NCI-H345 (cell line): ENCODE measurements at regions not wholly inside any gene's neighbourhood (a gene's known extent, or its start where the extent isn't known, plus 50 kb on each side); places are given as distances from the start of the nearest gene placed in this dataset.
"Not testable (repeated sequence)": the region's sequence is repeated elsewhere in the genome, so short reads cannot be mapped to it uniquely, and the experiment has no call there.

Source experiments
- DNase-seq: peaks from one replicate; lab custom pipeline; 2025; lab: John Stamatoyannopoulos, UW

DNA sequence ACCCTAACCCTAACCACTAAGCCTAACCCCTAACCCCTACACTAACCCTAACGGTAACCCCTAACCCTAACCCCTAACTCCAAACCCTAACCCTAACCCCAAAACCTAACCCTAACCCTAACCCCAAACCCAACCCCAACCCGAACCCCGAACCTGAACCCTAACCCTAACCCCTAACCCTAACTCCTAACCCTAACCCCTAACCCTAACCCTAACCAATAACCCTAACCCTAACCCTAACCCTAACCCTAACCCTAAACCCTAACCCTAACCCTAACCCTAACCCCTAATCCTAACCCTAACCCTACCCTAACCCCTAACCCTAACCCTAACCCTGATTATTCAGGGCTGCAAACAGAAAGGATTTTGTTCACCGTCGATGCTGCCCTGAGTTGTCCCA lies 144.6 kb upstream of the DUSP22 start:
- not testable (repeated sequence) for DNase-seq

DNA sequence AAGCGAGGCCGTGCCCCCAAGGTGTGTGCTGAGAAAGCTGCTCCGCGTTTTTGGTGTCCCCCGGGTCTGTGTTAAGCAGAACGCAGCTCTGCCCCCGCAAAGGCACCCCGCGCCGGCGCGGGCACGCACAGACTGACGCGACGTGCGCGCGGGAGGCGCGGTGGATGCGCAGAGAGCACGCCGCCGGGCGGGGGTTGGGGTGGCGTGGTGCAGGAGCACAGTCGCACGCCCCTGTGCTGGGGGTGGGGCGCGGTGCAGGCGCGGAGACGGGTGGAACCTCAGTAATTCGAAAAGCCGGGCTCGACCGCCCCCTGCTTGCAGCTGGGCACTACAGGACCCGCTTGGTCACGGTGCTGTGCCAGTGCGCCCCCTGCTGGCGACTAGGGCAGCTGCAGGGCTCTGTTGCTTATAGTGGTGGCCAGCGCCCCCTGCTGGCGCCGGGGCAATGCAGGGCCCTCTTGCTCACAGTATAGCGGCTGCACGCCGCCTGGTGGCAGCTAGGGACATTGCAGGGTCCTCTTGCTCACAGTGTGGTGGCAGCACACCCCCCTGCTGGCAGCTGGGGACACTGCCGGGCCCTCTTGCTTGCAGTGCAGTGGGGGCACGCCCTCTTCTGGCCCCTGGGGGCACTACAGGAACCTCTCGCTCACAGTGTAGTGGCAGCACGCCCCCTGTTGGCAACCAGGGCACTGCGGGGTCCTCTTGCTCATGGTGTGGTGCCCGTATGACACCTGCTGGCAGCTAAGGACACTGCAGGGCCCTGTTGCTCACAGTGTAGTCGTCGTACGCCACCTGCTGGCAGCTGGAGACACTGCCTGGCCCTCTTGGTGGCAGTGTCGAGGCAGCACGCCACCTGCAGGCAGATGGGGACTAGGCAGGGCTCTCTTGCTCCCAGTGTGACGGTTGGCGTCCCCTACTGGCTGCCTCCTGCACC lies 144.0 kb upstream of the DUSP22 start:
- peak; percentile 0 for DNase-seq

DNA sequence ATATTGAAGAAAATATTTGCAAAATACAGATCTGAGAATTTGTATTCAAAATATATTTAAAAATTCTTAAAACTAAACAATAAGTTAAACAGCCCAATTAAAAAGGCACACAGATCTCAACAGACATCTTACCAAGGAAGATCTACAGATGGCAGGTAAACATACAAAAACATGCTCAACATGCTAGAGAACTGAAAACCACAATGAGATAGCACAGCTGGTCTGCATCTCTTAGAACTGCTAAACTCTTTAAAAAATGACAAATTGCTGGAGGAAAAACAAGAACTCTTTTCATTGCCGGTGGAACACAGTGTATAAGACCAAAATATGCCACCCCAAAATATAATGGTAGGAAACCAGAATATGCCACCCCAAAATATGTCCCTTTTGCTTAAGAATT lies 142.1 kb upstream of the DUSP22 start:
- DNase-seq = not testable (repeated sequence)

DNA sequence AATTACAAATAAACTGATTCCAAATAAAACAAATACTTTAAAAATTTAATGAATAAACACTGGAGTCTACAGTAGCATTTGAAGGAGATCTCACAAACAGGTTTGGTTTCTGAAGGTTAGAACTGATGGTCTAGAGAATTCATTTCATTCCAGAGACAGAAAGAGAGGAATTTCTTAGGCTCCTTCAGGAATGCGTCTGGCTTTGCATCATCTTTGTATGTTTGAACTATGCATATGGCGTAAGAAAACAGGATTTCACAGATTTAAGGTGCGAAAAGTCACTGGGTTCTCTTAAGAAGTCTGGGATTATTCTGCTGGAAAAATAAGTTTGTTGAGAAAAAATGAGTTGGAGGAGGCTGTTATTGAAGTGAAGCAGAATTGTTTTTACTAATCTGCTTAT lies 139.9 kb upstream of the DUSP22 start:
- not testable (repeated sequence) for DNase-seq

DNA sequence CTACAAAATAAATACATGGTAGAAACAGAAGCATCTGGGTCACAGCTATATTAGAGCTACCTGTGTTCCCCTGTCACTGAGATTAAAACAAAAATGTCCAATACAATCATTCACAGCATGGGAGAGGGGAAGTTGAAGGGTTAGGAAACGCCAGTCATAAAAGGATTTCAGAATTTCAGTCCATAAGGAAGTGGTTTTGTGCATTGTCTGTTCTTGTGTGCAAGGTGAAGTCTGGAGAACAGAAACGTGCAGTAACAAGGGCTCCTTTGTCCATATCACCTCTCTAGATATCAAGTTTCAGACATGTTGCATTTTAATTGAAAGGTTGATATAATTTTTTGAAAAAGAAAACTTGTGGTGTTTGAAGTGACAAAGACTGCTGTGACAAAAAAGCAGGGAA lies 139.3 kb upstream of the DUSP22 start:
- not testable (repeated sequence) for DNase-seq

DNA sequence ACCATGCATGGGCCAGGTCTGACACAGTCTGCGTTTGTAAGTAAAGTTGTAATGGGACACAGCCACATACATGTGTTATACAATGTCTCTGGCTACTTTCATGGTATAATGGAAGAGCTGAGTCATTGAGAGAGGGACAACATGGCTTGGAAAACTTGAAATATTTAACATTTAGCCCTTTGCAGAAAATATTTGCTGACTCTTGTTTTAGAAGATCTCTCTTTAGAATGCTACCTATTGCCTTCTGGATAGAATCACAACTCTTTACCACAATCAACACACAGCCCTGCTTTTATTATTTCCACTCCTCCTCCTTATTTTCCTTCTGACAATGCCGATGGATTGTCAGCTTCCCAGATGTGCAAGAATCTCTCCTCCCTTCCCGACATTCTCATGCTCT lies 138.4 kb upstream of the DUSP22 start:
- not testable (repeated sequence) for DNase-seq

DNA sequence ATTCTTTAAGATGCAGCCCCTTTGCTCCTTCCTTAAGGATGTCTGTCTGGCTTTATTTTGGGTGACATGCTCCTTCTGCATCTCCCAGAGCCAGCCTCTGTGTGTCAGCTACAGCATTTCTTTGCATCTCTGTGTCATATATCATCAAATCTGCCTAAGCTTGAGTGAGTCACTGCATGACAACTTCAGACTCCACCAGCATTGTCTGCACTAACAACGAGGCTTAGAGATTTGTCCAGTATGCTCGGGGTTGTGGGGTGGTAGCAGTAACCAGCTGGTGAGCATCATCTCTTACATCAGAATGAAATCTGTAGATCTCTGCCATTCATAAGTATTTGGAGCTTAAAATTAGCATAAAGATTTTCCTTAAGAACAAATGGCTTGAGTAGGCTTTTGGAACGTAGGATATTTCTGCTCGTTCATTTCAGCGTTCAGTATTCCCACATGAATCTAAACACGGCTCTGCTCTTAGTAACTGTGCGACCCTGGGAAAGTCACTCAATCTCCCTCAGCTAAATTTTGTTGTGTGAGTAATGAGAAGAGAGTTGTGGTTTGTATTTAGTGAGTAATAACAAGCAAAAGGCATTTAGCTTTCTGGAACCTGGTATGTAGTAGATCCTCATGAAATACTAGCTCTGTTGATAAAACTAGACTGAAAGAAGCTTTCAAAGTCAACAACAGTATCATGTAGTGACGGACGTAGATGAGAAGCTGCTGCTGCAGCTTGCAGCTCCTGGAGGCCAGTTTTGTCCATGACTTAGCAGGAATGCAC lies 137.8 kb upstream of the DUSP22 start:
- not testable (repeated sequence) for DNase-seq

DNA sequence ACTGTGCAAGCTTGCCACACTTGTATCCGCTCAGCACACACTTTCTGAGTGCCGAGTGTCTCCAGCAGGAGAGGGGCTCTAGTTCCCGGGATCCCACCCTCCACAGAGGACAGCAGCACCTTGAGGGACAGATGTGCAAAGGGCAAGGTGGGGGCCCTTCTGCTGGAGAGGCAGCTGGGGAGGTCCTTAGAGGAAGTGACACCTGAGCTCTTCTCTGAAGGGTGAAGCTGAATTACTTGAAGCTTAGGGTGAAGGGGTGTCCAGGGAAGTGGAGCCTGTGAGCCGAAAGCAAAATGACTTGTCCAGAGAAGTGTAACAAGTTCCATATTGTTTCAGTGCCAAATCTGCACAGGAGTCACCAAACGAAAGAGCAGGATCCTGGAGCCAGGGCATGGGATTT lies 136.3 kb upstream of the DUSP22 start:
- no peak for DNase-seq

DNA sequence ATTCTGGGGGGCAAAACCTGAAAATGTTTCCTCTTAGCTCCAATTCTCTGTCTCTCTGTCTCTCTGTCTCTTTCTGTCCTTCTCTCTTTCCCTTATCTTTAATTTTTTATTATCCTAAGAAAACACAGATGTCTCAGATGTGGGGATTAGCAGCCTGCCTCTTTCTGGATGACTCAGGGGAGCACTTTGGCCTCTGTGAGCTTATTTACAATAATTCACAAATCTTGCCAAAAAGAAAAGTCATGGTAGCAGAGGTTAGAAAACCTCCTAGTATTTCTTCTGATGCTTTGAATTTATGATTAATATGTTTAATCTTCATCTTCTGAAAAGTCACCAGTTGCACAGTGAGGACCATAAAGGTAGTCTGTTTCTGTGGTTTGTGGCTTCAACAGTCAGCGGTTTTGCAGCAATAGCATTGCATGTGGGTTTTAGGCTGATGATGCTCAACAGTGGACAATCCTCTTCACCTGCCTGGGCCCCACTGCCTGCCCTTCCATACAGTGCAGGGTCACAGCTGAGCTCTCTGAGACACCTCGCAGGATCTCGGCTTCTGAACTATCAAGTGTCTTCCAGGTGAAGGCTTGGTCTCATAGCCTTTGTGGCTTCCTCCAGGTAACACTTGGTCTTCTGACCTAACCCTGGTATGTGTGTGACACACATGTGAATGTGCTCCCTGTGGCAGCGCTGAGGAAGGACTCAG lies 135.7 kb upstream of the DUSP22 start:
- not testable (repeated sequence) for DNase-seq

DNA sequence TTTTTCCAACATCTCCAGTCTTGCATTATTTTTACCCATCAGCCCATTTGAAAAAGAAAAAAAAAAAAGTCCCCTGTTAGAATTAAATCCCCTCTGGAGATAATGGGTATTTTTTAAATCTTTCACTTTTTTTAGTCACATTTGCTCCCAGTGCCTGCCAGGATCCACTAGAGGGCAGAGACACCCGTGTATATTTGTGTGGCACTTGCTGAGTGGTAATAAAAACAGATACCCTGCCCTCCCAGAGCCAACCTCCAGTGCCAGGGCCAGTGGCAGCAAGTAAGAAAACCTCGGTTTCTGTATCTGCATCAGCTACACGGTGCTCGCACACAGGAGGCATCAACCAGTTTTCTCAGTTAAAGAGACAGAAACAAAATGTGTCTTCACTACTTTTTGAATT lies 135.1 kb upstream of the DUSP22 start:
- DNase-seq = not testable (repeated sequence)

DNA sequence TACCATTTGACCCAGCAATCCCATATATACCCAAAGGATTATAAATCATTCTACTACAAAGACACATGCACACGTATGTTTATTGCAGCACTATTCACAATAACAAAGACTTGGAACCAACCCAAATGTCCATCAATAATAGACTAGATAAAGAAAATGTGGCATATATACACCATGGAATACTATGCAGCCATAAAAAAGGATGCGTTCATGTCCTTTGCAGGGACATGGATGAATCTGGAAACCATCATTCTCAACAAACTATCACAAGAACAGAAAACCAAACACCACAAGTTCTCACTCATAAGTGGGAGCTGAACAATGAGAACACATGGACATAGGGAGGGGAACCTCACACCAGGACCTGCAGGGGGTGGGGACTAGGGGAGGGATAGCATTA lies 130.6 kb upstream of the DUSP22 start:
- not testable (repeated sequence) for DNase-seq

DNA sequence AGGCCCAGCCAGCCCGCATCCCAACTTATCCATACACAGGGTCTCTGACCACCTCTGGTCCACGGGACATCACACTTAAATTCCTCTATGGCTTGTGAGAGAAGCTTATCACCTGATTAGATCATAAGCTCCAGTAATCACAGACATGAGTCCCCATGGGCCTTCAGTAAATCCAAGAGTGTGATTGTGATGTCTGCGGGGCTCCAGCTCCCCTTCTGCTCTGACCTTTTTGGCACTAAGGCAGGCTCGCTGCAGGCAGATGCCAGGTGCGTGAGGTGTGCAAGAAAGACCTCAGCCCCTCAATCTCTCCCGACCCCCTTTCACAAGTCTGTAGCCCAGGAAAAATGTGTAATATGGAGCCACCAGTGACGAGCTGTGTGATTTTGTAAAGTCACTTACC lies 127.6 kb upstream of the DUSP22 start:
- no peak for DNase-seq

DNA sequence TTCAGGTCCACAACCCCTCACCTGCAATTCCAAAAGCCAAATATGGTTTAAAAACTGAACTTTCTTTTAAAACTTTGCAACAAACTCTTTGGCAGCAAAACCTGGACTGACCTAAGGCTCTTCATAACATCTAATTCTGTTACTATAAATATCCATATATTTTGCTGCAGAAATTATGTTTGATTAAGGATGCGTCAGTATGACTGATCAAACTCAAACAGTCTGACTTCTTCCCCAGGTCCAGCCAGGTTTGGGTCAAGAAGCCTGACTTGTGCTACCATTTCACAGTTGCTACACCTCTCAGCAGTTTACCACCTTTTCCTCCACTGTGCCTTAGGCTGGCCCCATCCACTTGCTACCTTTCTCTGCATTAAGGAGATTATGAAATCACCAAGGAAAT lies 127.0 kb upstream of the DUSP22 start:
- DNase-seq = no peak

DNA sequence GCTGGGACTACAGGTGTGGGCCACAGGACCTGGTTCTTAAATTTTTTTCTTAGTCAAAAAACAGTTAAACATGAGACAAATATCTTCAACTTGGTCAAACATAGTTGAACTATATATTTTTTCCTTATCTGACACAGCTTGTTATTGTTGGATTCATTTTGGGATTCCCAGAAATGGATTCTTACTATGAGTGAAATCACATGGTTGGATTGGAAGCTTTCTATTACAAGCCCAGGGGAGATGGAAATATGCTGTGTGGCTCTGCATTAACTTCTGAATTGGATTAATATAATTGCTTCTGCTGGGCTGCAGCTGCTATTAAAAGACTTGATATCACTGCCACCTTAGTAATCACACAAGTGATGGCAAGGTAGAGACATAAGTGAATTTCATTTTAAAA lies 126.4 kb upstream of the DUSP22 start:
- DNase-seq = no peak

DNA sequence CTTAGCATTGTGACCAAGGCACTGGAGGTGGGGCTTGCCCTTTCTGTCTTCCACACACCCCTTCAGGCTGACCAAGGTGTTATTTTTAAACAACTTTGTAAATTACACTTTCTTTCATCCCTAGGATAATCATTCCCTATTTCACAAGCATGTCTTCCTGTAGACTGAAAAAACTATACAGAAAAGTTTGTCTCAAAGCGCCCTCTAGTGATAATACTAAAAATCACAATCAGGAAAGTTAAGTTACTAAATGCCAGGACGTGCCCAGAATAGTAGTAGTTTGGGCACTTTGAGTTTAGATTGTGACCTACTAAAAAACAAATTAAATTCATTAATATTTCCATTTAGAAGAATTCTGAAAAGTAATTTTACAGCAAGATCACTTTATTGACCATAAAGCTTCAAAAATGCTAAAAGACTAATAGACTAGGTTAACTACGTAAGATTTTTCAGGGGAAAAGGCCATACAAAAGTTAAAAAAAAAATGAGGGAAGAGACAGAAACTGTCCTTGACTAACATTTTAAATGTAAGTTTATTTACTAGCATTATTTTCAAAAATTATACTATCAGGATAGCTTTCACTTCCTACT lies 123.3 kb upstream of the DUSP22 start:
- peak; percentile 19 for DNase-seq

DNA sequence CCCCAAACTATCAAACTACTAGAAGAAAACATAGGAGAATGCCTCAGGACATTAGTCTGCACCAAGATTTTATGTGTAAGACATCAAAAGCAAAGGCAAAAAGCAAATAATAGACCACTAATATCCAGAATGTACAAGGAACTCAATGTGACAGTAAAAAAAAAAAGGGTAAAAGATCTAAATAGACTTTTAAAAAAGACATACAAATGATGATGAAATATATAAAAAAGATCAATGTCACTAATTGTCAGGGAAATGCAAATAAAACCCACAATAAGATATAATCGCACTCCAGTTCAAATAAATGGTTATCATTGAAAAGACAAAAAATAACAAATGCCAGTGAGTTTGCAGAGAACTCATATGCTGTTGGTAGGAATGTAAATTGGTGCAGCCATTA lies 118.3 kb upstream of the DUSP22 start:
- DNase-seq = no peak

DNA sequence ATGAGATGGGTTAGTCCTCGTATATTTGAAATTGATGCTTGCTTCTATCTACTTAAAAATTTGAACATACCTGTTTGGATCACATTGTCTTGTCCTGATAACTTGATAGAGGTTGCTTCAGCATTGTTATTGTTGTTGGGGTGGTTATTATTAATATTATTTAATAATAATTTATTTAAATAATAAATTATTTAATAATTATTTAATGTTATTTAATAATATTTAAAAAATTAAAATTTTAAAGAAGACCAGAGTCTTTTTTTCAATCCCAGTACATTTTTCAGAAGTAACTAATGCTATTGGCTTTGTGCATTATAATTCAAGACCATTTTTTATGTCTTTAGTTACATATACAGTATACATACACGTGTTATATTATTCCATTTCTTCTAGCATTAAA lies 116.6 kb upstream of the DUSP22 start:
- no peak for DNase-seq

DNA sequence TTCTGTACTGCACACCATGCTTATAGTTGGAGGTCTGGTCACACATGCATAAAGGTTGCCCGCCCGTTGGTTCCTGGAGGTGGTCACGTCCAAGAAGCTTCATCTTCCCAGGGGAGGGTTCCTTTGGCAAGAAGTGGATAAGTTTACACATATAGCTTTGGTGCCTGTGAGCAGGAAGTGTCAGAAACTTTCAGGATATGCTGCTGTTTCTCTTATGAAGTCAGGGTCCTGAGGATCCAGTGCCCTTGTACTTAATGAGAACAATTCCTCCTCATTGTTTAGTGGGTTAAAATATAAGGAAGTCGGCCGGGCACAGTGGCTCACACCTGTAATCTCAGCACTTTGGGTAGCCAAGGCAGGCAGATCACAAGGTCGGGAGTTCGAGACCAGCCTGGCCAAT lies 115.5 kb upstream of the DUSP22 start:
- no peak for DNase-seq

DNA sequence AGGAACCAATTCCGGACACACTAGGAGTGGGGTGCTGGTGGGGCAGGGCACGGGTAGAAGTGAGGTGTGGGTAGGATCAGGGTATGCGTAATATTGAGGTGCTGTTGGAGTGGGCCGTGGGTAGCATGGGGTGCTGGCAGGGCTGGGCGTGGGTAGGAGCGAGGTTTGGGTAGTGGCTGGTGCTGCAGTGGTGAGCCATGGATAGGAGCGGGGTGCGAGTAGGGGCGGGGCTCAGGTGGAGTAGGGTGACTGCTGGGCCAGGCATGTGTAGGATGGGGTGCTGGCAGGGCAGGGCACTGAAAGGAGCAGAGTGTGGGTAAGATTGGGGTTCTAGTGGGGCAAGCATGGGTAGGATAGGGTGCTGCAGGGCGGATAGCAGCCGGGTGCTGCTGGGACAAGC lies 114.2 kb upstream of the DUSP22 start:
- DNase-seq = no peak

DNA sequence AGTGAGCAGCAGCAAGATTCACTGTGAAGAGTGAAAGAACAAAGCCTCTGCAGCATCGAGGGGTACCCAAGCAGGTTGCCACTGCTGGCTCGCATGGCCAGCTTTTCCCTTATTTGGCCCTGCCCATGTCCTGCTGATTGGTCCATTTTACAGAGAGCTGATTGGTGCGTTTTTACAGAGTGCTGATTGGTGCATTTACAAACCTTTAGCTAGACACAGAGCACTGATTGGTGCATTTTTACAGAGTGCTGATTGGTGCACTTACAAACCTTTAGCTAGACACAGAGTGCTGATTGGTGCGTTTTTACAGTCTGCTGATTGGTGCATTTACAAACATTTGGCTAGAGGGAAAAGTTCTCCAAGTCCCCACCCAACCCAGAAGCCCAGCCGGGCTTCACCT lies 113.4 kb upstream of the DUSP22 start:
- not testable (repeated sequence) for DNase-seq

DNA sequence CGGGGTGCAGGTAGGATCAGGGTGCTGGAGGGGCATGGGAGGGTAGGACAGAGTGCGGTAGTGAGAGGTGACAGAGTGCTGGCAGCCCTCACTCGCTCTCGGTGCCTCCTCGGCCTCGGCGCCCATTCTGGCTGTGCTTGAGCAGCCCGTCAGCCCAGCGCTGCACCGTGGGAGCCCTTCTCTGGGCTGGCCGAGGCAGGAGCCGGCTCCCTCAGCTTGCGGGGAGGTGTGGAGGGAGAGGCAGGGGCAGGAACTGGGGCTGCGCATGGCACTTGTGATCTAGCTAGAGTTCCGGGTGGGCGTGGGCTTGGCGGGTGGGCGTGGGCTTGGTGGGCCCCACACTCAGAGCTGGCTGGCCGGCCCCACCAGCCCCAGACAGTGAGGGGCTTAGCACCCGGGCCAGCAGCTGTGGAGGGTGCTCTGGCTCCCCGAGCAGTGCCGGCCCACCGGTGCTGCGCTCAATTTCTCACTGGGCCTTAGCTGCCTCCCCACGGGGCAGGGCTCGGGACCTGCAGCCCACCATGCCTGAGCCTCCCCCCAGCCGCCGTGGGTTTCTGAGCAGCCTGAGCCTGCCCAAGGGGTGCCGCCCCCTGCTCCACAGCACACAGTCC lies 112.8 kb upstream of the DUSP22 start:
- no peak for DNase-seq
